Natural killer cell (primary cell): ENCODE measurements at regions not wholly inside any gene's neighbourhood (a gene's known extent, or its start where the extent isn't known, plus 50 kb on each side); places are given as distances from the start of the nearest gene placed in this dataset.

ENCODE experiments used
- ATAC-seq, 3 donors: fragments of 150-1000 bp in 2 of 3; fragments of 200-7000 bp in 1 of 3; cut with Tn5 transposase; 1 replicate in 1 of 3; 2 replicates in 2 of 3; pipeline ENCODE4 v1.10.0; 2021; ENCODE audit warnings: mild to moderate bottlenecking in 2 of 3, moderate library complexity in 2 of 3
- DNase-seq, 2 donors: peaks; one replicate each; pipeline versions ENCODE4 v3.0.0 to v3.0.0-alpha.2; 2013 to 2021; ENCODE audit warnings: mixed read lengths in 1 of 2
- H3K27ac ChIP-seq: one replicate; pipeline ENCODE4 v1.5.1; 2013; ENCODE audit warnings: mild to moderate bottlenecking, low read length
- H3K27me3 ChIP-seq: one replicate; pipeline ENCODE4 v1.6.1; 2013; ENCODE audit warnings: low read length; ENCODE audit not compliant: control insufficient read depth, insufficient read depth
- H3K36me3 ChIP-seq: one replicate; pipeline ENCODE4 v1.6.1; 2013; ENCODE audit warnings: low read length; ENCODE audit not compliant: control insufficient read depth, insufficient read depth
- H3K4me1 ChIP-seq: one replicate; pipeline ENCODE4 v1.6.1; 2013; ENCODE audit warnings: low read length; ENCODE audit not compliant: control insufficient read depth, insufficient read depth
- H3K4me3 ChIP-seq: one replicate; pipeline ENCODE4 v1.5.1; 2013; ENCODE audit warnings: low read length
- H3K9me3 ChIP-seq: one replicate; pipeline ENCODE4 v1.6.1; 2013; ENCODE audit warnings: low read length; ENCODE audit not compliant: control insufficient read depth, insufficient read depth
- H3K27ac Mint-ChIP-seq, 2 donors: one replicate each; pipeline ENCODE4 v1.8.0; 2022; ENCODE audit warnings: mild to moderate bottlenecking in 2 of 2, mixed read lengths in 2 of 2, moderate library complexity in 1 of 2
- H3K27me3 Mint-ChIP-seq, 2 donors: one replicate each; pipeline ENCODE4 v1.8.0; 2022; ENCODE audit warnings: low read depth in 2 of 2, mixed read lengths in 2 of 2
- H3K36me3 Mint-ChIP-seq: one replicate; pipeline ENCODE4 v1.8.0; 2022; ENCODE audit warnings: mixed read lengths
- H3K4me1 Mint-ChIP-seq, 2 donors: one replicate each; pipeline ENCODE4 v1.8.0; 2022; ENCODE audit warnings: mixed read lengths in 2 of 2
- H3K4me3 Mint-ChIP-seq: one replicate; pipeline ENCODE4 v1.8.0; 2022; ENCODE audit warnings: mild to moderate bottlenecking, moderate library complexity, mixed read lengths
- H3K9me3 Mint-ChIP-seq, 2 donors: one replicate each; pipeline ENCODE4 v1.8.0; 2022; ENCODE audit warnings: mixed read lengths in 2 of 2
- CTCF ChIP-seq: fragments of 200-600 bp; IDR thresholded peaks from one replicate; pipeline ENCODE4 v1.8.0; 2022; ENCODE audit warnings: antibody characterized with exemption
- whole genome bisulfite sequencing: methylation state at CpG from one replicate; pipeline ENCODE4 v1.1.7; 2013; ENCODE audit warnings: missing lambda C conversion rate; ENCODE audit not compliant: insufficient coverage; 5-methylcytosine and 5-hydroxymethylcytosine counted together
- intact Hi-C: fragments of 100-400 bp; cut with micrococcal nuclease; formaldehyde crosslinking; loops from one replicate; pipeline ENCODE4 v1.14.2; 2022

DNA sequence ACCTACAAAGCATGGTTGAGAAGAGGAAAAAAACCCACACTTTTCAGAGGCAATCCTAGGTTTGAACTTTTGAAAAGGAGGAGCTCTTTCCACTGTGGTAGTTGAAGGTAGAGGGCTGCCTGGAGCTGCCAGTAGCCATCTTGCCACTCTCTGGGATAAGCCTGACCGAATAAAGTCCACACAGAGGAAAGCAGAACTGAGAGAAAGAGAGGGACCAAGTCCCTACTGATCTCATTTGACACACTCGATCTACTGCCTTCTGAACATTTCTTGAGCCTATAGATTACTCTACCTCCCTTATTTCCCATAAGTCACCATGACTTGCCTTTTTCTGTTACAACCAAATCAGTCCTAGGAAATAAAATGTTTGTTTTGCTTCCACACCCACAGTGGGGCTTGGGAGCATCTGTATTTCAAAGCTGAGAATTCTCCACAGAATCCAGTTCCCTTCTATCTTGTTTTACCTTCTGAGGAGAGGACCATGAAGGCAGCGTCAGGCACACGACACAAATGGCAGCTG lies 147.0 kb upstream of the PTPRK start:
- DNase-seq (no peak), ATAC-seq (no peak)
- Histone ChIP-seq H3K36me3 (no peaks in the 10 kb centered on the region), H3K4me1 (no peaks in the 10 kb centered on the region), H3K4me3 (no peak overlapping the region), H3K27ac (no peak overlapping the region), H3K27me3 (peaks cover 2% of the 10 kb centered on the region), H3K9me3 (no peaks in the 10 kb centered on the region)
- Mint-ChIP-seq H3K36me3 (no peaks in the 10 kb centered on the region), H3K9me3 (no peaks in the 10 kb centered on the region), H3K4me3 (no peak overlapping the region), H3K27me3 (no peaks in the 10 kb centered on the region), H3K4me1 (no peaks in the 10 kb centered on the region), H3K27ac (no peak overlapping the region)
- intact Hi-C loops, result no loop called here
- TF ChIP-seq CTCF, result no peak
- 76% methylated on average over 4 of the region's 4 CpGs for WGBS

DNA sequence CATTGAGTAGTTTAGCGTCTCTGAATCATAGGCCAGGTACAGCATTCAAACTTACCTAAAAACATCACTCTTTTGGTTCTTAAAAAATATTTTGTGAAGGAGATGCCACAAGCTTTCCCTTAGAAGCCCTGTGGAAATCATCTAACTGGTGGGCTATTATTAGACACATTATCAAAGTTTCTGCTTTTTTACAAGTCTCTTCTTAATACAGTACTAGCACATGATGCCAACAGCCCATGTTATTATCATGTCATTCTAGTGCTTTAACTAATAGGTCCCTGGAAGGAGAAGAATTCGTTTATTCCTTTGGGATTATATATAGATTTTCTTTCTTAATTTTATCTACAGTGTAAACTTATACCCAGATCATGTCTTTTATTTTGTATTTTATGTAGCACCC lies 146.0 kb upstream of the PTPRK start:
- Mint-ChIP-seq H3K27me3 (no peaks in the 10 kb centered on the region), H3K4me1 (no peaks in the 10 kb centered on the region), H3K4me3 (no peak overlapping the region), H3K36me3 (no peaks in the 10 kb centered on the region), H3K27ac (no peak overlapping the region), H3K9me3 (no peaks in the 10 kb centered on the region)
- Histone ChIP-seq H3K4me1 (no peaks in the 10 kb centered on the region), H3K27me3 (peaks cover 2% of the 10 kb centered on the region), H3K9me3 (no peaks in the 10 kb centered on the region), H3K4me3 (no peak overlapping the region), H3K36me3 (no peaks in the 10 kb centered on the region), H3K27ac (no peak overlapping the region)
- intact Hi-C loops, result no loop called here
- ATAC-seq (no peak), DNase-seq (no peak)
- no CpG with 5 or more reads among the region's 2 CpGs for WGBS
- no peak for TF ChIP-seq CTCF

- no peak for ATAC-seq
- H3K4me3 Mint-ChIP-seq, result no peak overlapping the region
These were observed 142.8 kb upstream of the PTPRK start for GRCh38 chr6:128663238-128663637.

More at GRCh38 chr6:128663238-128663637, 142.8 kb upstream of the PTPRK start:
- no peaks in the 10 kb centered on the region for H3K36me3 Mint-ChIP-seq
- peaks cover 2 to 4% of the 10 kb centered on the region in 2 donors for H3K9me3 Mint-ChIP-seq
- Histone ChIP-seq H3K27ac (no peak overlapping the region), H3K4me1 (no peaks in the 10 kb centered on the region), H3K36me3 (no peaks in the 10 kb centered on the region), H3K27me3 (no peaks in the 10 kb centered on the region), H3K4me3 (no peak overlapping the region), H3K9me3 (no peaks in the 10 kb centered on the region)
- no peak for DNase-seq
- H3K4me1 Mint-ChIP-seq, result no peaks in the 10 kb centered on the region
- H3K27me3 Mint-ChIP-seq, result no peaks in the 10 kb centered on the region
- intact Hi-C loops, result no loop called here
- no peak overlapping the region for H3K27ac Mint-ChIP-seq
- 94% methylated on average over 2 of the region's 2 CpGs for WGBS
- no peak for TF ChIP-seq CTCF
